Esophagus mucosa (tissue), 1 donor: ENCODE measurements at regions not wholly inside any gene's neighbourhood (a gene's known extent, or its start where the extent isn't known, plus 50 kb on each side); places are given as distances from the start of the nearest gene placed in this dataset.
A peak's percentile ranks its signal among the peaks of the same experiment; 100 is the strongest.
"Not testable (repeated sequence)": the region's sequence is repeated elsewhere in the genome, so short reads cannot be mapped to it uniquely, and the experiment has no call there.

Experiments
- ATAC-seq: fragments of 200-7000 bp; cut with Tn5 transposase; one replicate; pipeline ENCODE4 v1.9.1; 2020
- donor health status: DM: yes; HTN: yes; CAD: no.

GRCh38 chrX:123788193-123788592, 55.3 kb upstream of the THOC2 start:
- not testable (repeated sequence) for ATAC-seq

GRCh38 chrX:123788744-123789143, 55.9 kb upstream of the THOC2 start:
- no peak for ATAC-seq

- no peak for ATAC-seq
These were observed 62.1 kb upstream of the XIAP start for GRCh38 chrX:123797543-123798447.

- ATAC-seq, result peak; percentile 48
These were observed 61.0 kb upstream of the XIAP start for GRCh38 chrX:123798706-123799430.

- no peak for ATAC-seq
These were observed 58.0 kb upstream of the XIAP start for GRCh38 chrX:123801901-123802300.

- ATAC-seq, result peak; percentile 92
These were observed 56.4 kb upstream of the XIAP start for GRCh38 chrX:123803331-123803983.

- ATAC-seq, result not testable (repeated sequence)
These were observed 55.9 kb upstream of the XIAP start for GRCh38 chrX:123803984-123804365.

GRCh38 chrX:123807835-123808416, 51.9 kb upstream of the XIAP start:
- ATAC-seq, result no peak

GRCh38 chrX:123809854-123810375, 49.9 kb upstream of the XIAP start:
- ATAC-seq, result peak; percentile 59
